H9 (cell line): ENCODE measurements at regions not wholly inside any gene's neighbourhood (a gene's known extent, or its start where the extent isn't known, plus 50 kb on each side); places are given as distances from the start of the nearest gene placed in this dataset.
A peak's percentile ranks its signal among the peaks of the same experiment; 100 is the strongest.

Experiments
- DNase-seq: peaks from one replicate; pipeline ENCODE4 v3.0.0-alpha.2; 2017
- H2AFZ ChIP-seq: one replicate; pipeline ENCODE4 v1.6.1; 2013; ENCODE audit warnings: mild to moderate bottlenecking, low read length, control low read depth, moderate library complexity
- H2AK5ac ChIP-seq: 2 replicates; pipeline ENCODE4 v1.6.1; 2013; ENCODE audit warnings: low read length, control low read depth, mixed read lengths; ENCODE audit not compliant: insufficient read length
- H2BK120ac ChIP-seq: one replicate; pipeline ENCODE4 v1.6.1; 2013; ENCODE audit warnings: low read depth, mild to moderate bottlenecking, low read length, control low read depth, inconsistent platforms; ENCODE audit not compliant: poor library complexity, severe bottlenecking
- H2BK12ac ChIP-seq: 2 replicates; pipeline ENCODE4 v1.6.1; 2013; ENCODE audit warnings: low read length, control low read depth, mixed read lengths, low read depth; ENCODE audit not compliant: insufficient read length
- H2BK15ac ChIP-seq: 2 replicates; pipeline ENCODE4 v1.6.1; 2013; ENCODE audit warnings: low read depth, low read length, control low read depth
- H2BK20ac ChIP-seq: one replicate; pipeline ENCODE4 v1.6.1; 2013; ENCODE audit warnings: low read depth, mild to moderate bottlenecking, low read length, control low read depth, inconsistent platforms; ENCODE audit not compliant: poor library complexity, severe bottlenecking
- H2BK5ac ChIP-seq: 2 replicates; pipeline ENCODE4 v1.6.1; 2013; ENCODE audit warnings: low read length, control low read depth, mixed read lengths; ENCODE audit not compliant: insufficient read length
- H3K14ac ChIP-seq: 2 replicates; pipeline ENCODE4 v1.6.1; 2013; ENCODE audit warnings: low read length, control low read depth; ENCODE audit not compliant: insufficient read depth
- H3K18ac ChIP-seq: 2 replicates; pipeline ENCODE4 v1.6.1; 2013; ENCODE audit warnings: low read depth, mild to moderate bottlenecking, mixed read lengths, low read length, control low read depth; ENCODE audit not compliant: insufficient read length
- H3K23ac ChIP-seq: 2 replicates; pipeline ENCODE4 v1.6.1; 2013; ENCODE audit warnings: low read length, control low read depth, mixed read lengths, low read depth; ENCODE audit not compliant: insufficient read length
- H3K23me2 ChIP-seq: 2 replicates; pipeline ENCODE4 v1.6.1; 2013; ENCODE audit warnings: low read depth, mild to moderate bottlenecking, mixed read lengths, low read length, control low read depth; ENCODE audit not compliant: insufficient read length, poor library complexity, severe bottlenecking
- H3K27ac ChIP-seq: 2 replicates; pipeline ENCODE4 v1.5.1; 2013; ENCODE audit warnings: low read length, control low read depth, mixed read lengths, low read depth; ENCODE audit not compliant: insufficient read length
- H3K27me3 ChIP-seq: 2 replicates; pipeline ENCODE4 v1.6.1; 2013; ENCODE audit warnings: low read length, control low read depth, inconsistent platforms; ENCODE audit not compliant: insufficient read depth
- H3K4ac ChIP-seq: 2 replicates; pipeline ENCODE4 v1.6.1; 2013; ENCODE audit warnings: low read depth, mild to moderate bottlenecking, control low read depth, inconsistent platforms, low read length, moderate library complexity
- H3K4me1 ChIP-seq: 2 replicates; pipeline ENCODE4 v1.6.1; 2013; ENCODE audit warnings: low read length, control low read depth, inconsistent platforms; ENCODE audit not compliant: insufficient read depth
- H3K4me2 ChIP-seq: 2 replicates; pipeline ENCODE4 v1.6.1; 2013; ENCODE audit warnings: low read length, control low read depth, mixed read lengths; ENCODE audit not compliant: insufficient read length, insufficient read depth
- H3K56ac ChIP-seq: 2 replicates; pipeline ENCODE4 v1.6.1; 2013; ENCODE audit warnings: low read depth, mild to moderate bottlenecking, mixed read lengths, low read length, control low read depth; ENCODE audit not compliant: insufficient read length
- H3K79me1 ChIP-seq: 2 replicates; pipeline ENCODE4 v1.6.1; 2013; ENCODE audit warnings: low read depth, mild to moderate bottlenecking, moderate library complexity, low read length, control low read depth, inconsistent platforms; ENCODE audit not compliant: insufficient read depth, poor library complexity, severe bottlenecking
- H3K79me2 ChIP-seq: 2 replicates; pipeline ENCODE4 v1.6.1; 2013; ENCODE audit warnings: low read length, control low read depth, inconsistent platforms; ENCODE audit not compliant: insufficient read depth
- H3K9ac ChIP-seq: 2 replicates; pipeline ENCODE4 v1.6.1; 2013; ENCODE audit warnings: low read length, control low read depth, mixed read lengths; ENCODE audit not compliant: insufficient read length; ENCODE audit errors: extremely low read depth
- H3K9me3 ChIP-seq: one replicate; pipeline ENCODE4 v1.6.1; 2013; ENCODE audit warnings: low read depth, low read length, inconsistent platforms; ENCODE audit not compliant: control insufficient read depth
- H3T11ph ChIP-seq: one replicate; pipeline ENCODE4 v1.6.1; 2013; ENCODE audit warnings: mild to moderate bottlenecking, low read length, control low read depth, inconsistent platforms
- H4K20me1 ChIP-seq: one replicate; pipeline ENCODE4 v1.6.1; 2013; ENCODE audit not compliant: control insufficient read depth, insufficient read length, insufficient read depth
- H4K5ac ChIP-seq: 2 replicates; pipeline ENCODE4 v1.6.1; 2013; ENCODE audit warnings: low read depth, mild to moderate bottlenecking, mixed read lengths, low read length, control low read depth; ENCODE audit not compliant: insufficient read length
- H4K8ac ChIP-seq: replicated peaks from 2 replicates; pipeline ENCODE4 v1.6.1; 2013; ENCODE audit warnings: low read length, control low read depth, mixed read lengths, low read depth; ENCODE audit not compliant: insufficient read length
- H4K91ac ChIP-seq: 2 replicates; pipeline ENCODE4 v1.6.1; 2013; ENCODE audit warnings: low read depth, mild to moderate bottlenecking, moderate library complexity, mixed read lengths, low read length, control low read depth; ENCODE audit not compliant: insufficient read length
- H3K27ac Mint-ChIP-seq, 3 experiments: 2 replicates in 2 of 3; 3 replicates in 1 of 3; pipeline ENCODE4 v1.8.0; 2020 to 2021; ENCODE audit warnings: mixed read lengths in 3 of 3, mild to moderate bottlenecking in 1 of 3, moderate library complexity in 1 of 3
- H3K27me3 Mint-ChIP-seq: 2 replicates; pipeline ENCODE4 v1.8.0; 2021; ENCODE audit warnings: low read depth, mild to moderate bottlenecking, moderate library complexity, mixed read lengths
- H3K36me3 Mint-ChIP-seq, 3 experiments: 2 replicates in 2 of 3; 3 replicates in 1 of 3; pipeline ENCODE4 v1.8.0; 2020 to 2021; ENCODE audit warnings: low read depth in 3 of 3, mixed read lengths in 3 of 3; ENCODE audit not compliant: insufficient read depth in 1 of 3
- H3K4me1 Mint-ChIP-seq, 2 experiments: 2 replicates each; pipeline ENCODE4 v1.8.0; 2020; ENCODE audit warnings: mixed read lengths in 2 of 2
- H3K4me3 Mint-ChIP-seq, 2 experiments: 2 replicates in 1 of 2; 3 replicates in 1 of 2; pipeline ENCODE4 v1.8.0; 2020 to 2021; ENCODE audit warnings: mild to moderate bottlenecking in 2 of 2, mixed read lengths in 2 of 2, moderate library complexity in 1 of 2
- H3K9me3 Mint-ChIP-seq, 2 experiments: 2 replicates in 1 of 2; 3 replicates in 1 of 2; pipeline ENCODE4 v1.8.0; 2020; ENCODE audit warnings: mild to moderate bottlenecking in 2 of 2, mixed read lengths in 2 of 2, moderate library complexity in 1 of 2
- WGBS: extraction: QIAGEN DNeasy Blood & Tissue Kit; methylation state at CpG from one replicate; pipeline ENCODE4 v1.1.7; 2013; ENCODE audit warnings: missing lambda C conversion rate, low lambda C conversion rate, mixed read lengths; ENCODE audit not compliant: insufficient read length; ENCODE audit errors: extremely low coverage; 5-methylcytosine and 5-hydroxymethylcytosine counted together
- TF ChIP-seq, protein P1 (sequence below): fragments of 200-600 bp; sonication (generic); conservative IDR thresholded peaks from 3 replicates; pipeline ENCODE4 v1.8.0; 2021; ENCODE audit warnings: antibody characterized with exemption, mild to moderate bottlenecking

DNA sequence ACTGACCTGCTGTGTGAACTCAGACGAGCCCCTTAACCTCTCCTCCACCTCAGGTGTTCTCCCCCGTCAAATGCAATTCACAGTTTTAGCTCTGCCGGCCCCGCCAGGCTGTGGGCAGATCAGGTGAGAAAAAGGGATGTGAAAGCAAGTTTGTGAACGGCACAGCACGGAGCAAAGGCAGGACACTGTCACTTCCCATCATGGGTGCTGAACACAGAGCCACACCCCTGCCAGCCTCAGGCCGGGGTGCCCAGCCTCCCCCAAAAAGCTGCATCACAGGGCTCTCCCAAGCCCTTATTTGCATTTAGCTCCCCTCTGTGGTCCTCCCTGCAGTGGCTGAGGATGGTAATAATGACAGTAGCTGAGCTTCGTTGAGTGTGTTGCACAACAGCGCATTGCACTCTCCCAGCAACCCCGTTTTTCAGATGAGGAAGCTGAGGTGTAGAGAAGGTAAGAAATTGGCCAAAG is 88.8 kb upstream of the TNRC6C start:
- H3K56ac ChIP-seq: no peak overlapping the region
- H4K5ac ChIP-seq: no peak overlapping the region
- no peaks in the 10 kb centered on the region for H4K20me1 ChIP-seq
- no peak overlapping the region for H2BK5ac ChIP-seq
- Mint-ChIP-seq H3K36me3 (no peaks in the 10 kb centered on the region; a peak in 1 of 7 replicates), H3K27ac (peak overlapping the region in 1 of 3 experiments; percentile 54; a peak in 1 of 7 replicates), H3K27me3 (peaks cover 3% of the 10 kb centered on the region), H3K4me1 (peaks cover 21 to 38% of the 10 kb centered on the region in 2 experiments), H3K4me3 (no peak overlapping the region), H3K9me3 (peaks cover 0 to 4% of the 10 kb centered on the region in 2 experiments; a peak in 2 of 5 replicates)
- H3K14ac ChIP-seq: no peak overlapping the region
- WGBS: no CpG with 5 or more reads among the region's 10 CpGs
- H4K91ac ChIP-seq: no peak overlapping the region
- TF ChIP-seq, protein P1, sequence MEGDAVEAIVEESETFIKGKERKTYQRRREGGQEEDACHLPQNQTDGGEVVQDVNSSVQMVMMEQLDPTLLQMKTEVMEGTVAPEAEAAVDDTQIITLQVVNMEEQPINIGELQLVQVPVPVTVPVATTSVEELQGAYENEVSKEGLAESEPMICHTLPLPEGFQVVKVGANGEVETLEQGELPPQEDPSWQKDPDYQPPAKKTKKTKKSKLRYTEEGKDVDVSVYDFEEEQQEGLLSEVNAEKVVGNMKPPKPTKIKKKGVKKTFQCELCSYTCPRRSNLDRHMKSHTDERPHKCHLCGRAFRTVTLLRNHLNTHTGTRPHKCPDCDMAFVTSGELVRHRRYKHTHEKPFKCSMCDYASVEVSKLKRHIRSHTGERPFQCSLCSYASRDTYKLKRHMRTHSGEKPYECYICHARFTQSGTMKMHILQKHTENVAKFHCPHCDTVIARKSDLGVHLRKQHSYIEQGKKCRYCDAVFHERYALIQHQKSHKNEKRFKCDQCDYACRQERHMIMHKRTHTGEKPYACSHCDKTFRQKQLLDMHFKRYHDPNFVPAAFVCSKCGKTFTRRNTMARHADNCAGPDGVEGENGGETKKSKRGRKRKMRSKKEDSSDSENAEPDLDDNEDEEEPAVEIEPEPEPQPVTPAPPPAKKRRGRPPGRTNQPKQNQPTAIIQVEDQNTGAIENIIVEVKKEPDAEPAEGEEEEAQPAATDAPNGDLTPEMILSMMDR: no peak
- H2AFZ ChIP-seq: no peak overlapping the region
- no peak overlapping the region for H3T11ph ChIP-seq
- no peak for DNase-seq
- no peak overlapping the region for H2BK15ac ChIP-seq
- H3K4ac ChIP-seq: no peak overlapping the region
- no peak overlapping the region for H3K4me2 ChIP-seq
- H2BK20ac ChIP-seq: no peak overlapping the region
- H3K4me1 ChIP-seq: no peaks in the 10 kb centered on the region
- H3K79me1 ChIP-seq: no peaks in the 10 kb centered on the region
- H3K79me2 ChIP-seq: no peaks in the 10 kb centered on the region
- H2BK12ac ChIP-seq: no peak overlapping the region
- H3K23me2 ChIP-seq: no peaks in the 10 kb centered on the region
- H2AK5ac ChIP-seq: no peak overlapping the region
- H3K23ac ChIP-seq: no peak overlapping the region
- H2BK120ac ChIP-seq: no peak overlapping the region
- H3K18ac ChIP-seq: no peak overlapping the region
- no peaks in the 10 kb centered on the region for H3K9me3 ChIP-seq
- no peak overlapping the region for H3K27ac ChIP-seq
- H3K9ac ChIP-seq: no peak overlapping the region
- H4K8ac ChIP-seq: no peak overlapping the region
- H3K27me3 ChIP-seq: no peaks in the 10 kb centered on the region; the same call in 1 of the 2 replicates
